IMR-90 (cell line): ENCODE measurements at regions not wholly inside any gene's neighbourhood (a gene's known extent, or its start where the extent isn't known, plus 50 kb on each side); places are given as distances from the start of the nearest gene placed in this dataset.

ENCODE experiments used
- ATAC-seq: fragments of 200-7000 bp; cut with Tn5 transposase; 2 replicates; pipeline ENCODE4 v1.9.1; 2020; ENCODE audit warnings: low read depth, mild to moderate bottlenecking, moderate library complexity
- BruUV-seq: library from RNA; stranded (reverse); fragments of 400-500 nt; replicated peaks from 2 replicates; lab custom pipeline; 2021; lab: Mats Ljungman, UMichigan
- CTCF ChIA-PET: fragments of 300-600 bp; formaldehyde crosslinking; extraction: SDS; loops from one replicate; lab custom pipeline; 2021; ENCODE audit warnings: antibody characterized with exemption; lab: Yijun Ruan, JAX
- POLR2A ChIA-PET: fragments of 300-600 bp; sonication (Branson Sonifier 250); formaldehyde crosslinking; loops from one replicate; lab custom pipeline; 2022; ENCODE audit warnings: antibody characterized with exemption; ENCODE audit not compliant: unreplicated experiment; lab: Charles Lee
- DNase-seq: peaks from one replicate; pipeline ENCODE4 v3.0.0; 2013
- H2AFZ ChIP-seq: replicated peaks from 2 replicates; pipeline ENCODE3; 2013; ENCODE audit warnings: low read length, mild to moderate bottlenecking; ENCODE audit not compliant: poor library complexity
- H2AK5ac ChIP-seq: 2 replicates; pipeline ENCODE4 v1.6.1; 2013; ENCODE audit warnings: low read depth, low read length, inconsistent platforms
- H2AK9ac ChIP-seq: replicated peaks from 2 replicates; pipeline ENCODE3; 2013; ENCODE audit warnings: mild to moderate bottlenecking, low read depth, low read length, moderate library complexity; ENCODE audit not compliant: poor library complexity
- H2BK120ac ChIP-seq: 2 replicates; pipeline ENCODE4 v1.6.1; 2013; ENCODE audit warnings: low read depth, low read length, inconsistent platforms
- H2BK15ac ChIP-seq: 3 replicates; pipeline ENCODE4 v1.6.1; 2013; ENCODE audit warnings: low read depth, low read length, inconsistent platforms
- H2BK20ac ChIP-seq: 2 replicates; pipeline ENCODE4 v1.6.1; 2013; ENCODE audit warnings: low read depth, mild to moderate bottlenecking, inconsistent platforms, low read length, moderate library complexity
- H2BK5ac ChIP-seq: 2 replicates; pipeline ENCODE4 v1.6.1; 2013; ENCODE audit warnings: mild to moderate bottlenecking, low read depth, low read length, inconsistent platforms; ENCODE audit not compliant: poor library complexity, severe bottlenecking
- H3K14ac ChIP-seq: replicated peaks from 2 replicates; pipeline ENCODE4 v1.6.1; 2013; ENCODE audit warnings: low read depth, low read length, inconsistent platforms
- H3K18ac ChIP-seq: 2 replicates; pipeline ENCODE4 v1.6.1; 2013; ENCODE audit warnings: low read depth, low read length, control low read depth
- H3K23ac ChIP-seq: 2 replicates; pipeline ENCODE4 v1.6.1; 2013; ENCODE audit warnings: low read depth, low read length, inconsistent platforms
- H3K27ac ChIP-seq: 2 replicates; pipeline ENCODE4 v1.5.1; 2013; ENCODE audit warnings: mild to moderate bottlenecking, control low read depth, low read length; ENCODE audit not compliant: insufficient read depth
- H3K27me3 ChIP-seq: 2 replicates; pipeline ENCODE4 v1.6.1; 2013; ENCODE audit warnings: low read length; ENCODE audit not compliant: control insufficient read depth, insufficient read depth
- H3K36me3 ChIP-seq: 2 replicates; pipeline ENCODE4 v1.6.1; 2013; ENCODE audit warnings: low read length, mixed read lengths; ENCODE audit not compliant: control insufficient read depth, insufficient read depth
- H3K4ac ChIP-seq: 2 replicates; pipeline ENCODE4 v1.6.1; 2013; ENCODE audit warnings: low read depth, low read length, inconsistent platforms
- H3K4me1 ChIP-seq: 2 replicates; pipeline ENCODE4 v1.6.1; 2013; ENCODE audit warnings: low read length, mixed read lengths; ENCODE audit not compliant: control insufficient read depth, insufficient read depth
- H3K4me2 ChIP-seq: 2 replicates; pipeline ENCODE4 v1.6.1; 2013; ENCODE audit warnings: low read depth, mild to moderate bottlenecking, control low read depth, low read length, moderate library complexity
- H3K4me3 ChIP-seq: 2 replicates; pipeline ENCODE4 v1.5.1; 2013; ENCODE audit warnings: low read depth, mild to moderate bottlenecking, control low read depth, low read length, moderate library complexity; ENCODE audit not compliant: insufficient read depth
- H3K56ac ChIP-seq: 2 replicates; pipeline ENCODE4 v1.6.1; 2013; ENCODE audit warnings: low read length, inconsistent platforms; ENCODE audit not compliant: insufficient read depth; ENCODE audit errors: extremely low read depth
- H3K79me1 ChIP-seq, 2 experiments: 2 replicates each; pipeline ENCODE4 v1.6.1; 2013; ENCODE audit warnings: low read length in 2 of 2, inconsistent platforms in 1 of 2, low read depth in 1 of 2
- H3K9ac ChIP-seq: 2 replicates; pipeline ENCODE4 v1.6.1; 2013; ENCODE audit warnings: low read depth, low read length, control low read depth
- H3K9me1 ChIP-seq: 2 replicates; pipeline ENCODE4 v1.6.1; 2013; ENCODE audit warnings: low read length, inconsistent platforms; ENCODE audit not compliant: insufficient read depth
- H3K9me3 ChIP-seq: 2 replicates; pipeline ENCODE4 v1.6.1; 2013; ENCODE audit warnings: low read length; ENCODE audit not compliant: control insufficient read depth, insufficient read depth
- H4K20me1 ChIP-seq: 2 replicates; pipeline ENCODE4 v1.6.1; 2013; ENCODE audit warnings: low read length, inconsistent platforms; ENCODE audit not compliant: insufficient read depth
- H4K5ac ChIP-seq: 2 replicates; pipeline ENCODE4 v1.6.1; 2013; ENCODE audit warnings: mild to moderate bottlenecking, low read depth, low read length, control low read depth
- H4K8ac ChIP-seq, 2 experiments: 2 replicates each; pipeline ENCODE4 v1.6.1; 2013; ENCODE audit warnings: low read depth in 2 of 2, low read length in 2 of 2, control low read depth in 1 of 2, inconsistent platforms in 1 of 2
- H4K91ac ChIP-seq: 2 replicates; pipeline ENCODE4 v1.6.1; 2013; ENCODE audit warnings: low read depth, low read length, inconsistent platforms; ENCODE audit not compliant: insufficient read depth
- BHLHE40 ChIP-seq: fragments of 150-350 bp; IDR thresholded peaks from 2 replicates; pipeline ENCODE4 v1.6.1; 2016; ENCODE audit warnings: mild to moderate bottlenecking, low read depth, low read length
- CHD1 ChIP-seq: IDR thresholded peaks from 2 replicates; pipeline ENCODE4 v1.6.1; 2012; ENCODE audit warnings: low read depth, low read length, improper control_type of control experiment
- CTCF ChIP-seq: conservative IDR thresholded peaks from 2 replicates; pipeline ENCODE4 v1.5.1; 2012; ENCODE audit warnings: mild to moderate bottlenecking, low read depth, low read length, improper control_type of control experiment
- NFE2L2 ChIP-seq: fragments of 150-350 bp; IDR thresholded peaks from 2 replicates; pipeline ENCODE4 v1.6.1; 2016; ENCODE audit warnings: low read depth, mild to moderate bottlenecking, low read length
- POLR2A ChIP-seq: IDR thresholded peaks from 2 replicates; pipeline ENCODE4 v1.6.1; 2012; ENCODE audit warnings: mild to moderate bottlenecking, low read depth, low read length
- RCOR1 ChIP-seq: IDR thresholded peaks from 2 replicates; pipeline ENCODE4 v1.6.1; 2012; ENCODE audit warnings: mild to moderate bottlenecking, low read length, improper control_type of control experiment; ENCODE audit not compliant: insufficient replicate concordance
- RFX5 ChIP-seq: IDR thresholded peaks from 2 replicates; pipeline ENCODE4 v1.8.0; 2012; ENCODE audit warnings: low read depth, mild to moderate bottlenecking, low read length, moderate library complexity
- USF2 ChIP-seq: fragments of 150-350 bp; IDR thresholded peaks from 2 replicates; pipeline ENCODE4 v1.6.1; 2017; ENCODE audit warnings: mild to moderate bottlenecking, antibody characterized with exemption, low read length, low read depth
- WGBS, 2 experiments: methylation state at CpG; one replicate each; pipeline versions ENCODE4 v1.1.5 to v1.1.7; 2013; ENCODE audit warnings: missing lambda C conversion rate in 2 of 2; ENCODE audit not compliant: insufficient read length in 1 of 2; ENCODE audit errors: extremely low coverage in 2 of 2; 5-methylcytosine and 5-hydroxymethylcytosine counted together
- dilution Hi-C: fragments of 300-500 bp; cut with HindIII; formaldehyde crosslinking; loops from one replicate; pipeline ENCODE4 v1.14.3; 2018; ENCODE audit warnings: low sequenced_read_pairs; ENCODE audit not compliant: unreplicated experiment
- in situ Hi-C: fragments of 300-500 bp; cut with MboI; formaldehyde crosslinking; loops from 3 replicates; pipeline ENCODE4 v1.14.3; 2019; ENCODE audit warnings: low sequenced_read_pairs, inconsistent platforms, mixed read lengths
- intact Hi-C: fragments of 100-400 bp; cut with micrococcal nuclease; formaldehyde crosslinking; loops from 2 replicates; pipeline ENCODE4 v1.10.0; 2022

DNA sequence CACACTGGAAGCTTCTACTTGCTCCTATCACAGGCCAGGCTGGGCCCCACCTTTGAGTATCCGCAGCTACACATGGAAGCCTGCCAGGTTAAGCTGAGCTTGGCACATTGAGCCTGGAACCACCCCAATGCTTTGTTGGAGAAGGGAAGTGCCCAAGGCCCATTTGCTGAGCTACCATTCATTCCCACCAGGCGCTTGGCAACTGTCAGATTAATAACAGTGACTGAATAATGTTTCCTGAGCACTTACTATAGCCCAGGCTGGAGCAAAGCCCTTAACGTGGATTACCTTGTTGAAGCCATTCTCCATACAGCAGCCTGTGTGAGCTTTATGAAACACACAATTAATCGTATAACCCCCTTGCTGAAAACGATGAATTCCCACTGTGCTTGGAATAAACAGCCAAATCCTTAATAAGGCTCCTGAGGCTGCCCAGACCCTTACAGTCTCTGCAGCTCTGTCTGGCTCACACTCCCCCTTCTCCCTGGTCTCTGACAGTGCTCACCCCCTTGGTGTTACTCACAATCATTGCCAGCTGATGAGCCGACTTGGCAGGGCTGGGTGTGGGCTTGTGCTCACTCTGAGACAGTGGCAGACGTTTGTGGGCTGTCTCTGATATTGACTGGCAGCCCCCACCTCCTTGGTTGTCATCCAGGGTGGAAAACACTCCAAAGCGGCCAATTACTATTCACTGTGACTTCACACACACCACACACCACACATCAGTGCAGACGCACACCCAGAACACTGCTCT is 357.1 kb downstream of the MAFB start:
- no peak overlapping the region for H3K4ac ChIP-seq
- no peak overlapping the region for H4K91ac ChIP-seq
- no peak overlapping the region for H4K5ac ChIP-seq
- H3K9ac ChIP-seq, result no peak overlapping the region
- H3K27me3 ChIP-seq, result no peaks in the 10 kb centered on the region
- no peaks in the 10 kb centered on the region for H3K36me3 ChIP-seq
- H4K8ac ChIP-seq, result no peak overlapping the region
- no peak overlapping the region for H3K4me2 ChIP-seq
- no peak overlapping the region for H3K23ac ChIP-seq
- no peak overlapping the region for H2BK120ac ChIP-seq
- no peak overlapping the region for H2AFZ ChIP-seq
- H4K20me1 ChIP-seq, result no peaks in the 10 kb centered on the region
- no peak for TF ChIP-seq NFE2L2
- TF ChIP-seq CTCF, result no peak
- TF ChIP-seq USF2, result no peak
- TF ChIP-seq RCOR1, result no peak
- no peak for TF ChIP-seq CHD1
- no peak for TF ChIP-seq POLR2A
- no peak for TF ChIP-seq BHLHE40
- TF ChIP-seq RFX5, result no peak
- in situ Hi-C loops (no loop called here), intact Hi-C loops (no loop called here), dilution Hi-C loops (no loop called here)
- no peak overlapping the region for H3K4me3 ChIP-seq
- H3K79me1 ChIP-seq, result no peaks in the 10 kb centered on the region
- H2BK15ac ChIP-seq, result no peak overlapping the region
- ChIA-PET POLR2A (no interaction called here), CTCF (interaction anchor here (1.4 kb wide), 1 partner anchor 9 kb away, joined by 3 read pairs; no protein-coding TSS in a partner anchor)
- no peak overlapping the region for H3K18ac ChIP-seq
- no peak overlapping the region for H2BK20ac ChIP-seq
- H3K4me1 ChIP-seq, result no peaks in the 10 kb centered on the region
- H3K9me1 ChIP-seq, result no peaks in the 10 kb centered on the region
- H3K56ac ChIP-seq, result no peak overlapping the region
- ATAC-seq (no peak), DNase-seq (no peak)
- H2AK9ac ChIP-seq, result no peak overlapping the region
- BruUV-seq, result no TSS peak
- 9% methylated on average over 2 of the region's 9 CpGs; no CpG with 5 or more reads in 1 of the 2 experiments for WGBS, 2 experiments
- H3K14ac ChIP-seq, result no peak overlapping the region
- no peaks in the 10 kb centered on the region for H3K9me3 ChIP-seq
- no peak overlapping the region for H2AK5ac ChIP-seq
- no peak overlapping the region for H2BK5ac ChIP-seq
- no peak overlapping the region for H3K27ac ChIP-seq
